ENCODE measurements at regions not wholly inside any gene's neighbourhood (a gene's known extent, or its start where the extent isn't known, plus 50 kb on each side); places are given as distances from the start of the nearest gene placed in this dataset.
"Not testable (repeated sequence)": the region's sequence is repeated elsewhere in the genome, so short reads cannot be mapped to it uniquely, and the experiment has no call there.

DNA sequence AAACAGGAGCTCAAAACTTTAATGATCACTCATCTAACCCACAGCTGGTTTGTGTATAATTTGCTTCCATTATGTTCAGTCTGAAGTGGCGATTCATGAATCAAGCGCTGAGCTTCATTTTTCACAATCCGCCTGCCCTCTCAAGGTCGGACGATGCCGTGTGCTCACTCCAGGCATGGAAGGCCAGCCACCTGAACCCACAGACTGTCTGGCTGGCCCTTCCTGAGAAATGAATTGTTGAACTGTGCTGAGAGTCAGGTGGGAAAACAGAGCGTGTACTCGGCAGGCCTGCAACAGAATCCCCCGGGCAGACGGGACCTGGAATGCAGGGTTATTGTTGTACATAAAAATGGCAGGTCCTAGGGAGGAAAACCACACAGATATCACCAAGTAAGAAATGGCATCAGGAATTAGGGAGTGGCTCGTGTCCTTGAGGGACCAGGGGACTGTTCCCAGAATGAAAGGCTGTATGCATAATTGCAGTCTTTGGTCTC lies 375.7 kb downstream of the IRX2 start:
- no peak for DNase-seq

DNA sequence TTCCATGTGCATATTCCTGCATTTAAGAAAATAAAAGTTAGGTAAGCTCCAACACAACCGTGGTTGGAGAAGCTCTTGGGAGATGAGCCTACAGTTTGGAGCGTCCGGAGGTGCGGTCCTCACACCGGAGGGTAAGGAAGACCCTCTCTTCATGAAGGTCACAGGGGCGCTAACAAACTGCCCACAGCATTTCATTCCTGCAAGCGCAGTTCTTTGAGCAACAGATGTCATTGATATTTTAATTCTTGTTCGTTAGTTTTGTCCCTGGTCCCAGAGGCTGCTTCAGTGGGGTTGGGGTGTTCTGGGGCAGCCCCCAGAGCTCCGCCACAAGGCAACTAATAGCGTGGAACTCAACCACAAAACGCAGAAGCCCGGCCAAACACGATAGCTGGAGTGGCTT lies 376.2 kb downstream of the IRX2 start:
- no peak for DNase-seq

DNA sequence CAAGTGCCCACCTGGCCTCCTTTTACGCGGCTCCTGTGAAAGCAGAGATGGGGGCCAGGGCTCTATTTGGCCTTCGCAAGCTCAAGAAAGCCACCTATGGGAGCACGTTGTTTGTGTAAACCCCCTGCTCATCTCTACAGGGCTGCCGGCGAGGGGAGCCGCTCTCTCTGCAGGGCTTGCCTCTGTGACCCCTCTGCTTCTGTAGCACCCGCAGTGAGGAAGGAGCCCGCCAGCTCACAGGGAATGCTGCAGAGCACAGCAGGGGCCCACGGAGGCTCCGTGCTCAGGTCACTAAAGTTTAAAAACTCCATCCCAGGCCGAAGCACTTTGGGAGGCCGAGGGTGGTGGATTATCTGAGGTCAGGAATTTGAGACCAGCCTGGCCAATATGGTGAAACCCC lies 376.8 kb downstream of the IRX2 start:
- DNase-seq: no peak

DNA sequence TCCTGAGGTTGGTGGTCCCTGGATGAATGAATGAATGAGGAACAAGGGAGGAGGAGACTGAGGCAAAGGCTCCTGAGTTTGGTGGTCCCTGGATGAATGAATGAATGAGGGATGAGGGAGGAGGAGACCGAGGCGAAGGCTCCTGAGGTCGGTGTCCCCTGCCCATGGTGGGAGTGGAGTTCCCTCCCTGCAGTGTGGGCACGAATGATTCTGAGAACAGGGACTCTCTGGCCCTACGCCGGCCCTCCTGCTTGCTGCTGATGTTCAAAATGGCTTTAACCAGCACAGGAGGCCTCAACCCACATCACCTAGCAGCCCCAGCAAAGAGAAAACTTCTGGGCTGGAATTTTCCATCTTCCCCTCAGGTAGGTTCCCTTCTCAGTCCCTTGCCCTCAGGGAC lies 377.8 kb downstream of the IRX2 start:
- no peak for DNase-seq

DNA sequence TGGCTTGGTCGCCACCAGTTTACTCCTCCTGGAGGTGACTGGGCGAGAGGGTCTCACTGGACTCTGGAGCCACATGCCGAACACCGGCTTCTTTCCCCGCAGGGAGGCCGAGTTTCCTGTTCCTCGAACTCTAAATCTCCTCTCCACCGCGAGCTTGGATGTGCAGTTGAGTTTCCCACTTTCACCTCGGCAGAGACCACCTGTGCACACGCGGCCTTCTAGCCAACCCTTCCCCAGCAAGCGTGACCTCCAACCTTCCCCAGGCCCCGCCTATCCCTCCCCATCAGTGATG lies 380.1 kb downstream of the IRX2 start:
- no peak for DNase-seq

DNA sequence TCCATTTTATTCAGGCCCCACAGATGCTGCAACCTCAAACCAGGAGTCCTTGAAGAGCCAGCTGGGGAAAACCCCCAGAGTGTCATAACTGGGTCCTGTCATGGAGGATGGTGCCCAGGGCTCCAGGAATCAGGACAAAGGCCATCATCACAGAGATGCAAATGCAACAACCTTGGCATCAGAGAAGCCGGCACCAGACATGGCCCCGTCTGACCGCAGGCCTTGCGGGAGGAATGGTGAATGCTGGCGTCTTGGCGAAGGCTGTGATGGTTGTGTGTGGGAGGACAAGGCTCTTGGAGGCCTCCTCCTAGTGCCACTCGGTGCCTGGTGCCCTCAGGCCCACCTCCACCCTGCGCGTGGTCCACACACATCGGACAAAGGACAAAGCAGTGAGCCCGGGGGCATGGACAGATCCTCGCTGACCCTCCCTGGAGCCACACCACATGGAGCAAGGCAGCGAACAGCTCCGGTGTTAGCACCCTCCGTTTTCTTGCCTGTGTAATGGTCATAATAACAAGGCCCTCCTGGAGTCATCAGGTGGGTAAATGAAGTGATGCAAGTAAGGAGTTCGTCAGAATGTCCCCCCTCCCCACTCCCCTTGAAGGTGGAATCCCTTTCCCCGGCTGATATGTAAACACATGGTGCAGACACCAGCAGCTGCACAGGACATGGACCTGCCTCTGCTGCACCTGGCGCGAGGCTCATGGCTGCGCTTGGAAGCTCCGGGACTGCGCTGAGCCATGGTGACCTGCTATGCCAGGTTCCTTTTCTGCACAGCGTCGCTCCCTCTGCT lies 380.7 kb downstream of the IRX2 start:
- no peak for DNase-seq

DNA sequence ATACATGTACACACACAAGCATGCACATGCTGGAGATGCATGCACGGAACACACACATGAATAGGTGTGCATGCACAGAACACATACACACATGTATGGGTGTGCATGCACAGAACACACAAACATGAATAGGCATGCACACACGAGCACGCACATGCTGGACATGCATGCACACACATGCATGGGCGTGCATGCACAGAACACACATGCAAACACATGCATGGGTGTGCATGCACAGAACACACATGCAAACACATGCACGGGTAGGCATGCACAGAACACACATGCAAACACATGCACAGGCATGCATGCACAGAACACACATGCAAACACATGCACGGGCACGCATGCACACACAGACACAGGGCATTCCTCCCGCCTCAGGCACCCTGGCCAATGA lies 382.3 kb downstream of the IRX2 start:
- DNase-seq: no peak

DNA sequence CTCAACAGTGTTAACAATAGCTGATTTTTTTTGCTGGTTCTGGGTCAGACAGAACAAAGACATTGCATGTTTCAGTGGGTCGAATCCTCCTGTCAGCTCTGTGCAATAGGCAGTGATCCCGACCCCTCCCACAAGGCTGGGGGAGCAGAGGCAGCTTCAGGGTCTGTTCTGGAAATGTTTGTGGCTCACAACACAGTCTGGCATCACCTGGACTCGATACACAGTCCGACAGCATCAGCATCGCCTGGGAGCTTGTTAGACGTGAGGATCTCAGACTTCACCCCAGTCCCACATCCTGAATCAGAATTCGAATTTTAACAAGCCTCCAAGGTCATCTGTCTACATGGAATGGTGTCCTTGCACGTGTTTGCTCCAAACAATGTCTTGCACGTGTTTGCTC lies 384.7 kb downstream of the IRX2 start:
- DNase-seq: no peak

DNA sequence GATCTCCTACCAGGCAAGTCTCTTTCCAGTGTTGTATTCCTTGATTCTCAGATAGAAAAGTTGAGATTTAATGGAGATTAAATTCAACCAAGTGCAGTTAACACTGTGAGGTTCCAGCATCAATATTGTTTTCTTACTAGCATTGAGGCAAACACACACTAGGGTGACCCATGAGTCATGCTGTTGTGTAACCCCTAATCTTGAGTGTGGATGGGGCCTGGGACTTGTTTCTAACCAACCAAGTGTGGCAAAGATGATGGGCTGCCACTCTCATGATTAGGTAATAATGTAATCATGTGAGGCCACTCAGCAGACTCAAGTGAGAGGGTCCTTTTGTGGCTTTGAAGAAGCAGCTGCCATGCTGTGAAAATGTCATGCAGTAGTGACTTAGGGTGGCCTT lies 394.2 kb downstream of the IRX2 start:
- DNase-seq: no peak

DNA sequence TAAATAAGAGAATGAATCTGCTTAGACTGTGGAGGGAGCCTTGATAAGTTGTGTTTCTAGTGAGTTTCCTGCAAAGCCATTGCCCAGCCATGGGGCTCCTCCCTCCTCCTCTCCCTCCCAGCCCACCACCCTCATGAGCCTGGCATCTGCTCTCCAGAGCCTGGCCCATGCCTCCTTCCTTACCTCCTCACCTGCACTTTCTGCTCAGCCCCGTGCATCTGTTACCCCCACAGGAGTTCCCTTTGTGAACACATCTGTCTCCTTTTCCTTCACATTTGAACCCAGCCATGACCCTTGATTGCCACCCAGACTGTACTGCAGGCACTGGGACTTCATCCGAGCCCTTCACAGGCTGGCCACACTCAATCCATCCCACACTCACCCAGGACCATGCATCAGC lies 395.6 kb downstream of the IRX2 start:
- no peak for DNase-seq

DNA sequence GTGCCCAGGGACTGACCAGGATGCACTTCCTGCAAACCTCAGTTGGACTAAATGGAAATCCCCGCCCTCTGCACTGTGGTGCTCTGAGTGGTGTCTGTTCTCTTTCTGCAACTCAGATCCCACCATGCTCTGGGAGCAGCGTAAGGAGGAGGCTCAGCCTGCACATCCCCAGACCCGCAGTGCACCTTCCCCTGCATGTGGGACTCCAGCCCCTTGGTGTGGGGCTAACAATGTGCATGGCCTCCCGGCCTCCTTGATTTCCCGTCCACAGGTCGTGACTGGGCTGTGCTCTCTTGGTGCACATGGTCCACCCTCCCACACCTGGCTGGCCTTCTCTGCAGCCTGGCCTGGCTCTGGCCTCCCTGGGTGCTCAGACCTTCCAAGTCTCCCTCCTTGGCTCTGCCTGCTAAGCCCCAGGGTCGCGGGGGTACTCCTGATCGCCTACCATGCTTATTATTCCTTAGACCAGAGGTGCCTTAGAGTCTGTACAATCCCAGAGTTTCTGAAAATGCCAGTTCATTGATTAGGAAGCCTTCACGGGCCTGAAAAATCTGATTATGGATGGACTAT lies 397.5 kb downstream of the IRX2 start:
- DNase-seq: no peak

DNA sequence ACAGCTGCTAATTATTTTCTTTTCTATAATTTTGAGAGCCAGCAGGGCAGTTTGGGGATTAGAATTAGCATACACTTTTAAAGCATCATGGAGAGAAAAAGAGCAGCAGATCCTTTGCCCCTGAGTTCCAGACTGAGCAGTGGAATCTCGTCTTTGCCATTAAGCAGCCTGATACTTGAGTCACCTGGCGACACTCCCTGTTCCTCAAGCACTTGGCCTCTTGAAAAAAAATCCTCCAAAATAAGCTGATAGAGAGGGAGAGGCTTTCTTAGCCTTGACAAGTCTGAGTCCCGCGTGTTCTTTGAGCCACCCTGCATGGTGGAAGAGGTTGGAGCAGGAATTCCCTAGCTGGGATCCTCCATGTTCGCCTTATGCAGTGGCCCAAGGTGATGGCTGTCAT lies 398.3 kb downstream of the IRX2 start:
- no peak for DNase-seq

DNA sequence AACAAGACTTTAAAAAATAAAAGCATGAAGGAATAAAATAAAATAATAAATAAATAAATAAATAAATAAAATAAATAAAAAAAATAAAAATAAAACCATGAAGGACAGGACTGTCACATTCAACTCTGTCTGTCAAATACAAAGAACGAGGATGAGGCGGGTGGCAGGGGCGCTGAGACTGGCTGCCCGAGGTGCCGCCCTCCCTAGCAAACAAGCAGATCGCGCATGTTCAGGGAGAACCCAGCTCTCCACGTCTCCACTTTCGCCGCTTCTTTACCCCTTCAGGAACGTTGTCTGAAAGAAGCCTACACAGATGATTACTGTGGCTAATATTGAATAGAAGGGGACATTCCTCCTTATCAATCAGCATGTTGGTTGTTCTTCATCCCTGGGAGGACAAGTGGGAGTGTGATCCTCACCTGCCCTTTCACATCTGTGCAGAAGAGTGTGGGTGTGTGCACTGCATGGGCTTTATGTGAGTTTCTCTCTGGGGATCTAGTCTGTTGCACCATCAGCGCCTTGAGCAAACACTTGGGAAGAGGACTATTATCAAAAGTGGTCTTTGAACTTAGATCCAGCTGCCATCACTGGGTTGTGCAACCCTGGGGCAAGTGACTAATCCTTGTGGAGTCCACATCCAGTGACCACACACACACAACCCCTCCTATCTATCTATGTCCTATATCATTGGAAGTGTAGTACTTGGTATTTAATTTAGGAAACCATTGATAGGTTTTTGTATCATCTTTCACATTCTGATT lies 399.2 kb downstream of the IRX2 start:
- no peak for DNase-seq

DNA sequence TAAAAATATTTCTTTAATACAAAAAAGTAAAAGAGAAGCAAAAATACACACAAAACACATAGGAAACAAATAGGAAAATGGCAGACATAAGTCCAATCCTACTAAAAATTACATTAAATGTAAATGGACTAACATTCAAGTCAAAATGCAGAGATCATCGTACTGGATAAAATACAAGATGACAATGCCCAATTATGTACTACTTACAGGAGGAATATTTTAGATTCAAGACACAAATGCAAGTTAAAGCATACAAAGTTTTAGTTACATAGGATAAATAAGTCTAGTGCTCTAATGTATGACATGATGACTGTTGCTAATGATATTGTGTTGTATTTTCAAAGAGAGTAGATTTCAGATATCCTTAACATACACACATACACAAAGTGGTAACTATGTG lies 401.7 kb downstream of the IRX2 start:
- DNase-seq: not testable (repeated sequence)

DNA sequence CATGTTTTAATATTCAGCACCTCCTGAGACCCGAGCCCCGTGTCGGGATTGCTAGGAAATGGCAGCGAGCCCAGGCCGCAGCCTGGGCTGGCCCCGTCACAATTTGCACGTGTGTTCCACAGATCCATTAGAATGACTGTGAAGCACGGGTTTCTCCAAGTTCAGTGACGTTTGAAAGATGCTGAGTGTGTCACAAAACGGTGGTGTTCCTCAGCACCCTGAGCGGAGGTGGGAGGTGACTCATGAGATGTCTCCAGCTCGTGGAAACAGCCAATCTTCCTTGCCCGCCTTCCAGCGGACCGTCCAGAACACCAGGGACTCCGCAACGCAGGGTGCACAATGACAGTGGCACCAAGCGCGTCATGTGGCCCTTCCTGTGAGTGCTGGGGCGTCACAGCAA lies 412.8 kb downstream of the IRX2 start:
- no peak for DNase-seq

DNA sequence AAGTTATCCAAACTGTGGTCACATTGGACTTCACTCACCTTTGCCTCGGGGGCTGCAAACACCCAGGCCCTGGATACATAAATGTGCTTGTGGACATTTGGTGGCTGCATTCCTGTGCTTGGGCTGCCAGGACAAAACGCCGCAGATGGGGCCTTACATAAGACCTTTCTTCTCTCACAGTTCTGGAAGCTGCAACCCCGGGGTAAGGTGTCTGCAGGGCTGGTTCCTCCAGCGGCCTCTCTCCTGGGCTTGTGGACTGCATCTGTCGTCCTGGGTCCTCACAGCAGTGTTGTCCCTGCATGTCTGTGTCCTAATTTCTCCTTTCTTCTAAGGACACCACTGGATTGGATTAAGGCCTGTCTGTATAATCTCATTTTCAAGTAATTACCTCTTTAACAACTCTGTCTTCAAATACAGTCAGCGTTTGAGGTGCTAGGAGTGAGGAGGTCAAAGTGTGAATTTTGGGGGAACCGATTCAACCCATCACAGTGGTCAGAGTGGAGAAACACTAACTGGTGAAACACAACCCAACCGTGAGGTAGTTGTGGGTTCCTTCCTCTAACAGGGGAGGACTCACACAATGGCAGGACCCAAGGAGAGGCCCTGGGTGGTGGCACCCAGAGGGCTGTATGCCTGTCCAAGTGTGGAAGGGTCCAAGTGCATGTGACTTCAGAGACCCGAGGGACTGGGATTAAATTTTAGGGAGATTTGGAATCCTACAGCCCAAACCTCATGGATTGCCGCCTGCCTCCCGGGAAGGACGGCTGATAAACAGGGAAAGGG lies 415.6 kb downstream of the IRX2 start:
- no peak for DNase-seq

DNA sequence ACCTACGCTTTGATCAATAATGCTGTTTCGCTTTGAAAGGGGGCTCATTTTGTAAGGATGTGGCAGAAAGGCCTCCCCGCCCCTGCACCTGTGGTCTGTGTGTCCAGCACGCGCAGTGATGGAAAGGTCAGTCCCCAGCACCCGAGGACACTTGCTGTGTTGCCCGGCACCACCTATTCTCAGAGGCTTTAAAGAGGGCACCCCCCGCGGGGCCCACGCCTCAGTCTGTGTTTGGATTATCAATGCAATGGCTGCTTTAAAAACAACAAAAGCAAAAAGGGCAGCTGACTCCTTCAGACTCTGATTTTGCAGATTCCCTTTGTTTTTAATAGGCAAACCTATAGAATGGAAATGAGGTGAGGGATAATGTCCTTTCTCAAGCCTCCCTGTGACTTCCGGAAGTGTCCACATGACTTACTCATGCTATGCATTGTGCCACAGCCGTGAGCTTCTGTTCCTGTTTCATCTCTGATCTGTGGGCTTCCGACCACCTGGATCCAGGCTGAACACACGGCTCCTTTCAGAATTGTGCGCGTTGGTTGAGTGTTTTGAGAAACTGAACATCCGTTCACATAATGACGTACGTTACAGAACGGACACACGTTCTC lies 416.2 kb downstream of the IRX2 start:
- no peak for DNase-seq

DNA sequence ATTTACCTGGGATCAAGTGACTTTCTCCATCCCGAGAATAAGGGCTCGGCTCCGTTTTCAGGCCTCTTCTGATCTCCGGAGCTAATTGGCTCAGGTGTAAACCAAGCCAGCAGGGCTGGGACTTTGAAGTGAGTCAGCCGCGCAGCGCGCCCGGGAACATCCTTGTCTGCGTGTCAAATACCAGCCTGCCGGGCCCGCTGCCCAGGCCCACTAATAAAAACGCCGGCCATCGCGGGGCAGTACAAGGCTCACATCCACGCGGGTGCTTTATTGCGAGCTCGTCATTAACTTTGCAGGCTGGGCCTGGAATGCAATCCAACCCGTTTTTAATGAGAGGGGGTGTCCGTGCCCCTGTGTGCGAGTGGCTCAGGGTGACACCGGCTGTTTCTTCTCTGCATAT lies 416.8 kb downstream of the IRX2 start:
- no peak for DNase-seq

DNA sequence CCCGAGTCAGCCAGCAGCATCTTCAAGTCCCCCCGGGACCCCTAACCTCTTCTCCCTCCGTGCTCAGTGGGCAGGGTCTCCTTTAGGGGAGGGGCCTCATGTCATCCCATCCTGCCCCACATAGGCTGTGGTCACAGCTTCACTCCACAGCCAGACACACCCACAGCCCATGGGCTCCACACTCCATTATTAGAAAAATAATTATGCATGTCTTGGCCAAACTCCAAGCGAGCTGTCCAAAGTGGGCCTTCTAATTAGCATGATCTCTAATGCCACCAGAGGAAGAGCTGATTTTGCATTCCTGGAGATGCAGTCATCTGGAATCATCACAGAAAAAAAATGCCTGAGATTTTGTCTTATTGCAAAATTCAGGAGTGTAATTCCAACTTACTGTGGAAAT lies 418.2 kb downstream of the IRX2 start:
- no peak for DNase-seq

DNA sequence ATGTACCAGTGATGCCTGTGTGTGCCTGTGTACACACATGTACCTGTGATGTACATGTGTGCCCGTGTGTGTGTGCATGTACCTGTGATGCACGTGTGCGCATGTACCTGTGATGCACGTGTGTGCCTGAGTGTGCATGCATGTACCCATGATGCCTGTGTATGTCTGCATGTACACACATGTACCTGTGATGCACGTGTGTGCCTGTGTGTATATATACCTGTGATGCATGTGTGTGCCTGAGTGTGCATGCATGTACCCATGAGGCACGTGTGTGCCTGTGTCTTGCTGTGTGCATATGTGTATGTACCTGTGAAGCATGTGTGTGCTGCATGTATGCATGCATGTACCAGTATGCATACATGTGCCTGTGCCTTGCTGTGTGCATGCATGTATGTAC lies 419.0 kb downstream of the IRX2 start:
- DNase-seq: no peak

DNA sequence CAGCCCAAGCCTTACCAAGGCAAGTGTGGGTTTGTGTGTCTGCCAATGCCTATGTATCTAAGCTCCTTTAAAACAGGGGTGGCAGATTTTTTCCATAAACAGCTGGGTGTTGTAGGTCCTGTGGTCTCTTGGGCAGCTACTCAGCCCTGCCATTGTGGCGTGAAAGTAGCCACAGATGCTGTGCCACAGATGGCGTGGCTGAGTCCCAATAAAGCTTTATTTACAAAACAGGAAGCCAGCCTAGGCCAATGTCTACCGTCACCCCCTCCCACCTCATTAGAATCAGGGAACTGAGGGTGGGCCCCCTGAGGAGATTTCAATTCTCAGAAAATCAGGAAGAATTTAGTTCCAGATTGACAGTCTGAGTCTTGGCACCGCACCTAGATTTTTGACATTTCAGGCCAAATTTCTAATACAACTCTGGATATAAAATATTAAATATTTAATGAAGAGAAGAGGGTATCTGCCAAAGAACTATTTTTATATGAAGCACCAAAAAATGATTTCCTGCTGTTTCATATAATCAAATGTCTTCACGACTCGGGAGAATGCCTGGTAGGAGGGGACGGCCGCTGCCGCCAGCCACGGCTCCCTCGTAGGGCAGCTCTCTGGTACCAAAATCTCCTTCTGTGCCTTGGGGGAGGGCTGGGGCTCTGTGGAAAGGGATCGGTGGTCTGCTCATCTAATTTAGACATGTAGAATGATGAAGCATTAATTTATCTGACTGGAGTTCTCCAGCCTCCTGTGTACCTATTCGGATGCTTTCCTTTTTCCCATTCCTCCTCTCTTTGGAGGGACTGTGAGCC lies 420.9 kb downstream of the IRX2 start:
- DNase-seq: no peak

DNA sequence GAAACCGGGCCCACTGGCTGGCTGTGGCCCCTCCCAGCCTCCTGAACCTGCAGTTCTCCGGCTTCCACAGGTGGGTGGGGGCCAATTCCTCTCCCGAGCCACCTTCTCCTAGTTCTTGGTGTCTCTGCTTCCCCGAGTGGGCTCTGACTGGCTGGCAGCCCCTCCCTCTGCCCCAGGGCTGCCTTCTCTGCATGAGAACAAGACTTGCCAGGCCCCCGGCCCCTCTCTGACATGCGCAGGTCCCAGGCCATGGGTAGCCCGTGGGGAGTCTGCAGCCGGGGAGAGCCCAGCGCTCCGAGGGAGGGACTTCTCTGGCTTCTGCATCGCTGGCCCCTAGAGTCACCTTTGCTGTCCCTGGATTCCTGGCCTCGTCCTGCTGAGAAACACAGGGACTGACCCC lies 421.7 kb downstream of the IRX2 start:
- DNase-seq: no peak
